ENCODE measurements at regions not wholly inside any gene's neighbourhood (a gene's known extent, or its start where the extent isn't known, plus 50 kb on each side); places are given as distances from the start of the nearest gene placed in this dataset.
A peak's percentile ranks its signal among the peaks of the same experiment; 100 is the strongest.

- no peak overlapping the region for H3K4me3 ChIP-seq (ENCODE audit: low read depth, low read length)
- no peak overlapping the region for H2AFZ ChIP-seq (ENCODE audit: insufficient read depth, low read length, poor library complexity)
- H2BK12ac ChIP-seq (ENCODE audit: low read length) = no peak overlapping the region
Observed at GRCh38 chr21:16376673-16377072, 646.9 kb downstream of the USP25 start.

GRCh38 chr21:16377120-16377658, 647.4 kb downstream of the USP25 start:
- H2AK5ac ChIP-seq (ENCODE audit: low read length) = no peak overlapping the region
- peak overlapping the region; percentile 35 for H3K18ac ChIP-seq (ENCODE audit: low read length)
- peak overlapping the region; percentile 28 for H2BK5ac ChIP-seq (ENCODE audit: low read depth, low read length, poor library complexity)
- DNase-seq = no peak
- H3K9me3 ChIP-seq (ENCODE audit: insufficient read depth, low read depth, low read length) = no peaks in the 10 kb centered on the region
- no peak overlapping the region for H4K12ac ChIP-seq (ENCODE audit: low read depth, low read length)
- no peak overlapping the region for H3K14ac ChIP-seq (ENCODE audit: low read length)
- peak overlapping the region; percentile 89 for H2BK12ac ChIP-seq (ENCODE audit: low read length)
- WGBS (ENCODE audit: extremely low coverage, insufficient coverage, insufficient read length) = no CpG with 5 or more reads among the region's 6 CpGs
- no peak overlapping the region for H3K4me3 ChIP-seq (ENCODE audit: low read depth, low read length)
- H3K36me3 ChIP-seq (ENCODE audit: control insufficient read depth in 1 of 2, insufficient read depth in 2 of 2, low read length in 2 of 2) = no peaks in the 10 kb centered on the region
- H4K8ac ChIP-seq (ENCODE audit: low read depth, low read length) = peak overlapping the region; percentile 4
- no peak overlapping the region for H3K27ac ChIP-seq (ENCODE audit: low read depth, low read length)
- H3K4ac ChIP-seq (ENCODE audit: low read depth, low read length) = no peak overlapping the region
- peaks cover 4% of the 10 kb centered on the region in 2 experiments for H3K4me1 ChIP-seq (ENCODE audit: control insufficient read depth in 1 of 2, insufficient read depth in 2 of 2, low read length in 2 of 2)
- H2AFZ ChIP-seq (ENCODE audit: insufficient read depth, low read length, poor library complexity) = no peak overlapping the region
- H2BK120ac ChIP-seq (ENCODE audit: insufficient read depth, low read length, poor library complexity) = no peak overlapping the region
- no peak overlapping the region for H3K4me2 ChIP-seq (ENCODE audit: low read length)
- H4K91ac ChIP-seq (ENCODE audit: low read depth, low read length) = no peak overlapping the region
- peaks cover 3% of the 10 kb centered on the region for H3K79me1 ChIP-seq (ENCODE audit: low read length)
- H3K27me3 ChIP-seq (ENCODE audit: insufficient read depth, low read length) = no peaks in the 10 kb centered on the region
- no peak overlapping the region for H3K9ac ChIP-seq (ENCODE audit: low read length)
- H3K79me2 ChIP-seq (ENCODE audit: control insufficient read depth, insufficient read depth, low read length, poor library complexity) = no peaks in the 10 kb centered on the region
- no peak overlapping the region for H3K23ac ChIP-seq (ENCODE audit: low read length)

More at GRCh38 chr21:16376673-16377072, 646.9 kb downstream of the USP25 start:
- Histone ChIP-seq H3K27me3 (ENCODE audit: insufficient read depth, low read length) (no peaks in the 10 kb centered on the region), H3K4me2 (ENCODE audit: low read length) (no peak overlapping the region), H3K79me2 (ENCODE audit: control insufficient read depth, insufficient read depth, low read length, poor library complexity) (no peaks in the 10 kb centered on the region), H4K12ac (ENCODE audit: low read depth, low read length) (no peak overlapping the region), H4K91ac (ENCODE audit: low read depth, low read length) (no peak overlapping the region), H3K79me1 (ENCODE audit: low read length) (peaks cover 3% of the 10 kb centered on the region), H2BK120ac (ENCODE audit: insufficient read depth, low read length, poor library complexity) (no peak overlapping the region), H3K27ac (ENCODE audit: low read depth, low read length) (no peak overlapping the region), H3K14ac (ENCODE audit: low read length) (no peak overlapping the region), H3K36me3 (ENCODE audit: control insufficient read depth in 1 of 2, insufficient read depth in 2 of 2, low read length in 2 of 2) (no peaks in the 10 kb centered on the region), H4K8ac (ENCODE audit: low read depth, low read length) (no peak overlapping the region), H3K9me3 (ENCODE audit: insufficient read depth, low read depth, low read length) (no peaks in the 10 kb centered on the region), H2BK5ac (ENCODE audit: low read depth, low read length, poor library complexity) (no peak overlapping the region), H2AK5ac (ENCODE audit: low read length) (no peak overlapping the region), H3K4me1 (ENCODE audit: control insufficient read depth in 1 of 2, insufficient read depth in 2 of 2, low read length in 2 of 2) (peaks cover 4% of the 10 kb centered on the region in 2 experiments), H3K23ac (ENCODE audit: low read length) (no peak overlapping the region), H3K4ac (ENCODE audit: low read depth, low read length) (no peak overlapping the region), H3K9ac (ENCODE audit: low read length) (no peak overlapping the region), H3K18ac (ENCODE audit: low read length) (no peak overlapping the region)
- DNase-seq = peak in 1 of 2 donors; percentile 41
- WGBS (ENCODE audit: extremely low coverage, insufficient coverage, insufficient read length) = no CpG with 5 or more reads among the region's 2 CpGs

- Histone ChIP-seq H3K36me3 (ENCODE audit: control insufficient read depth in 1 of 2, insufficient read depth in 2 of 2, low read length in 2 of 2) (no peaks in the 10 kb centered on the region), H2AFZ (ENCODE audit: insufficient read depth, low read length, poor library complexity) (no peak overlapping the region), H3K9ac (ENCODE audit: low read length) (no peak overlapping the region), H3K4me1 (ENCODE audit: control insufficient read depth in 1 of 2, insufficient read depth in 2 of 2, low read length in 2 of 2) (peaks cover 4% of the 10 kb centered on the region in 2 experiments), H2BK120ac (ENCODE audit: insufficient read depth, low read length, poor library complexity) (no peak overlapping the region), H3K23ac (ENCODE audit: low read length) (no peak overlapping the region), H3K27ac (ENCODE audit: low read depth, low read length) (no peak overlapping the region), H2BK5ac (ENCODE audit: low read depth, low read length, poor library complexity) (no peak overlapping the region), H3K14ac (ENCODE audit: low read length) (no peak overlapping the region), H4K8ac (ENCODE audit: low read depth, low read length) (no peak overlapping the region), H4K12ac (ENCODE audit: low read depth, low read length) (no peak overlapping the region), H3K4ac (ENCODE audit: low read depth, low read length) (no peak overlapping the region), H3K4me2 (ENCODE audit: low read length) (no peak overlapping the region), H2AK5ac (ENCODE audit: low read length) (no peak overlapping the region), H2BK12ac (ENCODE audit: low read length) (no peak overlapping the region), H3K4me3 (ENCODE audit: low read depth, low read length) (no peak overlapping the region), H3K27me3 (ENCODE audit: insufficient read depth, low read length) (no peaks in the 10 kb centered on the region), H3K79me1 (ENCODE audit: low read length) (peaks cover 3% of the 10 kb centered on the region), H3K18ac (ENCODE audit: low read length) (no peak overlapping the region), H3K9me3 (ENCODE audit: insufficient read depth, low read depth, low read length) (no peaks in the 10 kb centered on the region), H4K91ac (ENCODE audit: low read depth, low read length) (no peak overlapping the region), H3K79me2 (ENCODE audit: control insufficient read depth, insufficient read depth, low read length, poor library complexity) (no peaks in the 10 kb centered on the region)
- no peak for DNase-seq
- WGBS (ENCODE audit: extremely low coverage, insufficient coverage, insufficient read length) = no CpG with 5 or more reads among the region's 2 CpGs
Observed at GRCh38 chr21:16377857-16378256, 648.1 kb downstream of the USP25 start.

- no peaks in the 10 kb centered on the region for H3K9me3 ChIP-seq (ENCODE audit: insufficient read depth, low read depth, low read length)
- H2AFZ ChIP-seq (ENCODE audit: insufficient read depth, low read length, poor library complexity) = no peak overlapping the region
- no peak overlapping the region for H4K91ac ChIP-seq (ENCODE audit: low read depth, low read length)
- H2BK120ac ChIP-seq (ENCODE audit: insufficient read depth, low read length, poor library complexity) = no peak overlapping the region
- H4K8ac ChIP-seq (ENCODE audit: low read depth, low read length) = no peak overlapping the region
- H3K79me1 ChIP-seq (ENCODE audit: low read length) = peaks cover 3% of the 10 kb centered on the region
- no peaks in the 10 kb centered on the region for H3K36me3 ChIP-seq (ENCODE audit: control insufficient read depth in 1 of 2, insufficient read depth in 2 of 2, low read length in 2 of 2)
- H3K4me2 ChIP-seq (ENCODE audit: low read length) = no peak overlapping the region
- no peak overlapping the region for H3K18ac ChIP-seq (ENCODE audit: low read length)
- no peak overlapping the region for H3K4ac ChIP-seq (ENCODE audit: low read depth, low read length)
- DNase-seq = no peak
- no peak overlapping the region for H3K14ac ChIP-seq (ENCODE audit: low read length)
- no peak overlapping the region for H4K12ac ChIP-seq (ENCODE audit: low read depth, low read length)
- H2AK5ac ChIP-seq (ENCODE audit: low read length) = no peak overlapping the region
- H3K27me3 ChIP-seq (ENCODE audit: insufficient read depth, low read length) = no peaks in the 10 kb centered on the region
- H3K9ac ChIP-seq (ENCODE audit: low read length) = no peak overlapping the region
- no peak overlapping the region for H2BK12ac ChIP-seq (ENCODE audit: low read length)
- H3K27ac ChIP-seq (ENCODE audit: low read depth, low read length) = no peak overlapping the region
- H3K4me3 ChIP-seq (ENCODE audit: low read depth, low read length) = no peak overlapping the region
- H3K79me2 ChIP-seq (ENCODE audit: control insufficient read depth, insufficient read depth, low read length, poor library complexity) = no peaks in the 10 kb centered on the region
- WGBS (ENCODE audit: extremely low coverage, insufficient coverage, insufficient read length) = no CpG with 5 or more reads among the region's 3 CpGs
- H2BK5ac ChIP-seq (ENCODE audit: low read depth, low read length, poor library complexity) = no peak overlapping the region
- peaks cover 4% of the 10 kb centered on the region in 2 experiments for H3K4me1 ChIP-seq (ENCODE audit: control insufficient read depth in 1 of 2, insufficient read depth in 2 of 2, low read length in 2 of 2)
- H3K23ac ChIP-seq (ENCODE audit: low read length) = no peak overlapping the region
Observed at GRCh38 chr21:16378525-16378924, 648.7 kb downstream of the USP25 start.
